ENCODE measurements at regions not wholly inside any gene's neighbourhood (a gene's known extent, or its start where the extent isn't known, plus 50 kb on each side); places are given as distances from the start of the nearest gene placed in this dataset.

- no peak for TF ChIP-seq MAFK (IDR thresholded peaks at IDR 0.05; ENCODE audit: low read depth, low read length)
Observed at GRCh38 chr6:134734312-134734869, 215.5 kb downstream of the ALDH8A1 start (continued).
